GM21786 (cell line): ENCODE measurements at regions not wholly inside any gene's neighbourhood (a gene's known extent, or its start where the extent isn't known, plus 50 kb on each side); places are given as distances from the start of the nearest gene placed in this dataset.
"Not testable (repeated sequence)": the region's sequence is repeated elsewhere in the genome, so short reads cannot be mapped to it uniquely, and the experiment has no call there.

Experiments
- ATAC-seq: cut with Tn5 transposase; IDR thresholded peaks from one replicate; pipeline ENCODE4 v1.9.1; 2021; ENCODE audit not compliant: unreplicated experiment

DNA sequence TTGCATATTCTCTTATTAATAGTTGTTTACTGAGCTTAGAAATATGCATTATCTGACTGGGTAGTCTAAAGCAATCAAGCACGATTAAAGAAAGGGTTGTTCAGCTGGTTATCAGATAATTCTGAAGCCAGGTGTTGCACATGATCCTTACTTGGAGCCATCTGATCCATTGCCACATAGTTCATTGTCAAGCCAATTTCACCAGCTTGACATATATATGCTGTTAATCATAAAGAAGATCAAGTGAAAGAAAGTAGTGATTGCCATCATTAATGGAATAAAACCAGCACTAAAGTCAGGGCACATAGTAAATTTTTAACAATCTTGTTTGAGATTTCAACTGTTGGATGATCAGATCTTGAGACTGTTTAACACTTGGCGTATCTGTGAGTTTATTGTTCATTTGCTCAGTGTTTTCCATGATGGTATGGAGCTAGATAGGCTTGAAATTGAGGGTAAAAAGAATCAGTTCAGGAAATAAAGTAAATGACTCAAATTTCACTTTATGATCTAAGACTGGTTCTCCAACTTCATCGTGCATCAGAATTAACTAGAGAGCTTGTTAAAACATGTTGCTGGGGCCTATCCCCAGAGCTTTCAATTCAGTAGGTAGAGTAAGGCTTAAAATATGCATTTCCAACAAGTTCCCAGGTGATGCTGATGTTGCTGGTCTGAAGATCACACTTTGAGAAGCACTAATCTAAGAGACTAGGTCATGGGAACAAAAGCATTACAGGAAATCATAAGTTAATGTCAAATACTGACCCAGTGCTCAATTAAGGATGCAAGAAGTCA, 539.6 kb downstream of the SATB2 start:
- no peak for ATAC-seq

DNA sequence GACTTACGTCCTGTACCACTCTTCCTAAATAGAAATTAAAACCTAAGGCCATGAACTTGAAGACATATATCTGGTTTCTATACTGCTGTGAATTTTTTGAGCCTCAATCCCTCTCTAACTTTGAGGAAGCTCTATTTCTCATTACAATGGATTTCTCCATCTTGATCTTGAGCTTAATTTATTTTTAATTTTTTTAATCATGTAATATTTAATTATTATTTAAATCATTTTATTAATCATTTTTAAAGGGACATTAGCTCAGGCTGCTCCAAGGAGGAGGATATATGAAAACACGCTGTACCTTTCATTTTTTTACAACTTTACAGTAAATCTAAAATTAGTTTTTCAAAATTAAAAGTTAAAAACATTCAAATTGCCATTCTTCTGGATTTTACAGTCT, 540.5 kb downstream of the SATB2 start:
- ATAC-seq = no peak

DNA sequence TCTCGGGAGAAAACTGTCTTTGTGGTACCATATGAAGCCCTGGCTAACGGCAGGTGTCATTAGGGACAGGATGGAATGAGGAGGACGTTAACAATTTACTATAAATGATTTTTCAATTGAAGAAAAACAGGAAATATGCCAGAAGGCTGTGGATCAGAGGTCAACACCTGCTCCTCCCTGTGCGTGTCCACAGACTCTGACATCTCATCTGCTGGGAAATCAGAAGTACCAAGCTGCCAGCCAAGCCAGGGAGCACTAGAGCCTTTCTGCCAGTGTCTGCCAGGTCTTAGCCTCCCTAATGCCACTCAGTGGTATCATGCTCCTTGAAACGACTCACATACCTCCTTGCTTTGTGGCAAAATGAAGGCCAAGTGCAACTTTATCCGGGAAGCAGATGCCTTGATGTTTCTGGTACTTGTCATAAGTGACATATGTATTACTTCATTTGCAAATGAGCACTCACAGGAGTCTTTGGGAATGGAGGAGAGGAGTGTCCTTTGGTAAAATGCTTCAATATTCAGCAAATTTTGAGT, 541.1 kb downstream of the SATB2 start:
- no peak for ATAC-seq

DNA sequence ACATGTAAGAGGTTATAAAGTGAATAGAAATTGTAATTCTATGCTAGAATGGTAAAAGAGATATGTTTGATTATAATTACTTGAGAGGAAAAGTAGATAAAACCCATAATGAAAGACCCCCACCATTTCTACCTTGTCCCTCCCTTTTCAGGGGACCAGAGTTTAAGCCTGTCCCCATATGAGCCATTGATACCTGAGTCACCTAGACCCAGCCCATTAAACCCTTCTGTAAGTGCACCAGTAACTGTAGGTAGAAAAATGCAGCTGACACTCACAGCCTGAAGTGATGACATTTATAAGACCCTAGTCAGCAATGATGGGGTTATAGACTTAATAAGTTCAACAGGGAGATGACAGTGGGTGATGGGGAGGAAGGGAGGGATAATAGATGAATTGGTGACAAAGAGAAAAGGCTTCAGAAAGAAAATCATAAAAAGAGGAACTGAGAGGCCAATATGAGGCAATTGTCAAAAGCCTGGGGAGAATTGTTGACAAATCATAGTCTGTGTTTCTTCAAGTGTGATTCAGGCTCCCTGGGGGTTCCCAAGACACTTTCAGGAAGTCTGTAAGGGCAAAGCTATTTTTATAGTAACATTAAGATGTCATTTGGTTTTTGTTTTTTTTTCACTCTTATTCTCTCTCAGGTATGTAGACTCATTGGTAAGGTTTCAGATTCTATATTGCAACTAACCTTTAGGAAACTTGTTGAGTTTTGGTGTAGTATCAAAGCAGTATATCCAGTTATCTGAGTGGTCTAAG, 544.2 kb downstream of the SATB2 start:
- peak; percentile 98 for ATAC-seq

DNA sequence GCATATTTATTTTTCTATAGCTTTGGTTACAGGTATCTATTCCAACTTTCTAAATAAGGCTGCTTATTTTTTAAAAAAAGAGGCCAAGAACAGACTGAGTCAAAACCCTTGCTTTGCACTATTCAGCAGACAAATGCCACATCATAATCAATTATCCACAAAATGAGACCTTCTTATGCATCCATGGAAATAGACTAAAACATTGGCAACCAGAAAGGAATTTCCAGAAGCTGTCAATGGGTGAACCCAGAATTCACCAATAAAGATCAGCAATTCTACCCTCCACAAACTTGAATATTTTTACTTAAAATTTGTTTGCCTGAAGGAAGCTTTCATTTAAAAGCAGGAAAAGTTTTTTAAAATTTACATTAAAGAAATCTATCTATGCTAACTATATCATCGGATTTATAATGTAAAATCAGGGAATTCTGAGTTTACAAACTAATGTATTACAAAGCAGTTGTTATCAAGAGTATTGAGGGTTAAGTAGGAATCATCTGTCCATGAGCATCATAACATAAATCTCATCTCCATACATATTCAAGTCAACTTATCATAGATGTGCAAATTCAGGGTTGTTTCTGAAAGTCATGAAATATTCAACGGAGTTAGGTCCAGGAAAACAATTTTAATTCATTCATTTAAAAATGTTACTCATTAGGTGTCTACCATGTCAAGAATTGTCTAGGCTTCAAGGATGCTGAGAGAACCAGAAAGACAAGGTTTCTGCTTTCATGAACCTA, 548.0 kb downstream of the SATB2 start:
- ATAC-seq = no peak

DNA sequence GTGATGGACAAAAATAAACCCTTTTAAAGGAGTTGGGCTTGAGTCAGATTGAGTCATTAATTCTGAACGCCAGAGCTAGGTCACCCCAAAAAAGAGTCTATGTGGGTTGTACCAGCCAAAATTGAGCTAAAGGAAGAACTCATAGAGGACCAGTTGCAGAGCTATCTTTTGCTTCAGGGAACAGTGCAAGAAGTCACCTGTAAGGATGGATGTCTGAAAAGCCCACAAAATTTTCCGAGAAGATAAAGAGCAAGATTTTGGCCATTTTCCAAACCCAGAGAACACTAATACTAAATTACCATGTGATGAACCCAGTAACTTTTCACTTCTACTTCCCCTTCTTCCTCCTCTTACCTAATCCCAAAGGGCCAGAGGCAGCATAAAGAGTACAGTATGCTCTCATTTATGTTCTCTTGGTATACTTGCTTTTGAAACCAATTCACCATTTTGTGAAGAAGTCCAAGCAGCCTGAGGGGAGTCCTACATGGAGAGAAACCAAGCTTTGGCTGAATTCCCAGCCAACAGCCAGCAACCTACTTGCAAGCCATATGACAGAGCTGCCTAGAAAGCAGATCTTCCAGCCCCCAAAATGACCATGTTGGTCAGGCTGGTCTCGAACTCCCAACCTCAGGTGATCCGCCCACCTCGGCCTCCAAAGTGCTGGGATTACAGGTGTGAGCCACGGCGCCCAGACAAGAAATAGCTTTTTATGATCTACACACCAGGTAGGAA, 551.7 kb downstream of the SATB2 start:
- peak; percentile 51 for ATAC-seq

DNA sequence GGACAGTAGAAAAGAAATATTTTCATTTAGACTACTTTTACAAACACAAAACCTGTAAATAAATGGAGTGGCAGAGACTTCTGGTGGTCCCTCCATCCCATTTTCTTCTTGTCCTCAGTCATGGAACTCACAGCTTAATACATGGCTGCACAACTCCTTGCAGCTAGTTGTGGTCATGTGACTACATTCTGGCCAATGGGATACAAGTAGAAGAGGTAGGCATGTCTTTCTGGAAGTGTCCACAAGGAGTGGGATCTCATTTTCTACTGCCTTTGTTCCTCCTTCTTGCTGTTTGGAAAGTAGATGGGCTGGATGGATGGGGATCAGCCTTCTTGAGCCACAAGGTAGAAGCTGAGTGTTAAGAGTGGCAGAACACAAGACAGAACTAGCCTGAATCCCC, 555.8 kb downstream of the SATB2 start:
- ATAC-seq = no peak

DNA sequence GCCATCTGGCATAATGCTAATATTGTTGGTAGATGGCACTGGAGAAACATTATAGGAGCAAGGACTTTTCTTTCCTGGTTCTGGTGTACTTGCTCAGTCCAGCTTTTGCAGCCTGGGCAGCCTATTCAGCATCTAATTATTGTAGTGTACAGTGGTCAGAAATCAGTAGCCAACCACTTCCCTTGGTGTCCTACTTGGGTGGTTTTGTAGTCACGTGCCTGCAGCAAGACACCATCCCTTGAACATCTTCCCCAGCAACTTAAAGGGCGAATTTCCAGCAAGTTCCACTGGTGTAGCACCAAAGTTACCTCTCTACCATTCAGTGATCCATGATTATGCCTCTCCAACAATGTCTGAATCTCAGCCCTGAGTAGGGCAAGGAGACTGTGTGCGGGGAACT, 557.6 kb downstream of the SATB2 start:
- no peak for ATAC-seq

DNA sequence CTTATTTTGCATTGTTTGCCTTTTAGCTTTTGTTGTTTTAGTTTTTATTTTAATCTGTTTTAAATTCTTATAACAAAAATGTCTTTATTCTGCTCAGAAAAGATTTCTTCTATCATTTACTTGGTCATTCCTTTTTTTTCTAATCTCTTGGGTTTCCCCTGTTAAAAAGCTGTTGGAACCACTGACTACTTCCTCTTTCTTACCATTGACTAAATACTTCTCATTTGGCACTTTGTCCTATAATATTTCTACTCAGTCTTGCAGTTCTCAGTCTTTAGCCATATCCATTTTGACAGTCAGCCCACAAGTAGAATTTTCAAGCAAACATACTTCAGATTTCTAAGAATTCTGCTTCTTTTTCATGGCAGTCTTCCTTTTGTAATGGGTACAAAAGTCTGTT, 567.2 kb downstream of the SATB2 start:
- ATAC-seq = peak; percentile 88

DNA sequence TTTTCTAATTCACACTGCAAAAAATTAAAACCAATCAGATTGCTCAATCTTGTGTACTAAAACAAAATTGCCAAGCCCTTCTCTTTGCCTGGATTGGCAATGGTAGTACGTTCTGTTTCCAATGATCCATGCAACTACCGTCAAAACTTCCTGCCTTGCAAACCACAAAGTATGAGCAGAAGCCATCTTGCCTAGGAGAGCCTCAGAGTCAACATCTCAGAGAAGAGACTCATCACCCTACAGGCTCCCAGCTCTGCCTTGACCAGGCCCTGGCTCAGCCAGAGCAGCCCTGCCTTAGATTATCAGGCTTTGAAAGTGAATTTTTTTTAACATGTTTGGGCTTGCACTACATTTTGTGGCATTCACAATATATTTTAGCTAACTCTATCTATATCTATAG, 574.1 kb downstream of the SATB2 start:
- no peak for ATAC-seq

DNA sequence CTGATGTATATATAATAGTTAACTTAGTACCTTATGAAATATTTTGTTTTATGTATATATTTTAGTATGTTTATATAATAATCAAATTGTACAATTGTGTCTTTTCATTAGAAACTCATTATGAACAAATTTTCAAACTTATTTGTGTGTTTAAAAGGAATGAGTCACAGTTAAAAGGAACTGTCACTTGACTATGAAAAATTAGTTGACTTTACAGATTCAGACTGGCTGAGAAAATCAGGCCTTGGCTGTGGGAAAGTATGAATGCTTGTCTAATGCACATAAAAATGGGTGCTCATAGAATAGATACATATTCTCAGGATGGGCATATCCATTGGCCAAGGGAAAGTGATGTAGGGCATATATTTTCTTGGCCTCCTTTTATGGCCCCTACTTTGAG, 576.8 kb downstream of the SATB2 start:
- ATAC-seq = no peak

DNA sequence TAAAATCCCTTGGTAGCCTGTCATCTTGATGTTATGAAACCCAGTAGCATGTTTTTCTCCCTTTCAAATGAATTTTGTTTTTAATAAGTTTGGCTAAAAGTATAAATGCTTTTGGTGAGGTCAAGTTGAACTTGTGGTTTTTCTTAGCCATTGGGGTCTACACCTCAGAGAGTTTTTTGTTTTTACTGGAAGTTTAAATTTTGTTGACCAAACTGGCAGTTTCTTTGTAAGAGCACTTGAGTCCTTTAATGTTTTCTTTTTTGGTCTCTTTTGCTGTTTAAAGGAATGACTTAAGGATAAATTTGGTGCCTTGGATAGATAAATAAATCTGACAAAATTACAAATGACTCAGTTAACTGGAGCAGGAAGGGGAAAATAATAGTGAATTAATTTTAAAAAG, 577.3 kb downstream of the SATB2 start:
- no peak for ATAC-seq

DNA sequence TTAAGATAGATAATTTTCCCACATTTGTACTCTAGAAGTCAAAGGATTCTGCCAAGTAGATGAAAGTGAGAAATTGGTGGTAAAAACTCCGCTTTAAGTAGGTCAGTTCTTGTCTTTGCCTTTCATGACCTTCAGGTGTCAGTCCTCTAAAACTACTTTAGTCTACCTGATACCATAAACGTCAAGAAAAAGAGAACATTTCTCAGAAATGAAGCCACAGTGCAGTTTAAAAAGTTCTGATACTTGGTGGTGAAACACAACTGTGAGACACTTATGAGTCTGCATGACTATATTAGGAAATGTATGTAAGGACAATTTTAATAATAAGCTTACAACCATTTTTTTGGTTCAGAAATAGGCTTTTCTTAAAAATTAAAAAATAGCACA, 583.3 kb downstream of the SATB2 start:
- ATAC-seq = peak; percentile 53

DNA sequence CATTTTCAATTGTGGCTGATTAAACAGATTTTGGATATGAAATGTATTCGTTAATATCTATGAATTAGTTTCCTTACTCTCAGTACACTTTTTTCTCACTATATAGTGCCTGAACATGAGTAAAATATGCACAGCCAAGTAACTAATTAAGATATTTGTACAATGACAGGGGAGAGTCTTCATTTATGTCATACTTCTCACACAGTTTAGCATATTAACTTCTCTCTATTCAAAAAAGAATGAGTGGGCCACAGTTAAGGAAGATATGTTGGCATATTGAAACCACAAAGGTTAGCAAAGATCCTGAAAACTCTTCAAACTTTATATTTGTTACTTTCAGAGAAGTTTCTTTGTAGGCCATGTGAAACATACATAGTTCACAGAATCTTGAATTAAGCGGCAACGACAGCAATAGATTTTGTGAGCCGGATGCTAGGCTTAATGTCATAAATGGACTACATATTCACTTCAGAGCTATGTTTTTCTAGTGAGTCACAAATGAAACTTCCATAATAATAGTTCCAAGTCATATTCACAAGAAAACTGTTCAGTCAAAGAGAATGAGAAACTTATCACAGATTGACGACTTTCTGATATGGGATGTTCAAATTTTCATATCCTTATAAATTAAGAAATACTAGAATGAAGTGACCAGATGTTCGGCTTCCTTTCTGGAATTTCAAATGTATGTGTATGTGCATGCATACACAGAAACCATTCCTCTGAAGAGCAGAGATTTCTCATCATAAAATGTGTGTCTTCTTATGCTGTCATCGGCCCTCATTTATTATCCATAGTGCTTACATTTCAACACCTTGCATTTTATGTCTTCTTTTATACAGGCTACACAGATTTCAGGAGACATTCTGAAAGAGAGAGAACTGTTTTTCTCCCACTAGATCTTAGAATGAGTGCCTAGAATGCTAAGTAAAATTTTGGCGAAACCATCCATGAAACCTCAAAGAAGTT, 584.0 kb downstream of the SATB2 start:
- no peak for ATAC-seq

DNA sequence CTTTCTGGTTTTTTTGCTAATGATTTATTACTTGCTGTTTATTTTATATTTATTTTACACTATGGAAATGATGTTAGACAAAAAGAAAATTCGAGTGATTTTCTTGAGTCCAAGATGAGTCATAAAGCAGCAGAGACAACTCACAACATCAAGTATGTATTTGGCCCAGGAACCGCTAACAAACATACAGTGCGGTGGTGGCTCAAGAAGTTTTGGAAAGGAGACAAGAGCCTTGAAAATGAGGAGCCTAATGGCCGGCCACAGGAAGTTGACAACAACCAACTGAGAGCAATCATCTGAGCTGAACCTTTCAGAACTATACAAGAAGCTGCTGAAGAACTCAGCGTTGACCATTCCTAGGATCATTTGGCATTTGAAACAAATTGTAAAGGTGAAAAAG, 594.1 kb downstream of the SATB2 start:
- ATAC-seq = no peak

DNA sequence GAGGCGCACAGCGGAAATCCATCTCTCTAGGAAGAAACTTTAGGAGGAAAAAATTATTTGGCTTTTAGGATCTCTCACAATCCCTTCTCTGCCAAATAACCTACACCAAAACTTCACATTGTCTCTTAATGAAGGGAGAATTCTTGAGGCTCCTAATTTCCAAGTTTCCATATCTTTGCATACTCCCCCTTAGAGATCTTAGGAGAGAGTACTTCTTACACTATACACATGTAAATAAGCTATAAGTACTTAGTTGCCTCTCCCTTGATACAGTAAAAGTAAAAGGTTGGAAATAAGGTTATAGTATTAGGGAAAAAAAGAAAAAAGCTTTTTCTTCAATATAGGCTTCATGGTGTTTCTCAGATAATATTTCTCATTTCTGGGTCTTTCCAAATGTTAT, 596.7 kb downstream of the SATB2 start:
- ATAC-seq = no peak

DNA sequence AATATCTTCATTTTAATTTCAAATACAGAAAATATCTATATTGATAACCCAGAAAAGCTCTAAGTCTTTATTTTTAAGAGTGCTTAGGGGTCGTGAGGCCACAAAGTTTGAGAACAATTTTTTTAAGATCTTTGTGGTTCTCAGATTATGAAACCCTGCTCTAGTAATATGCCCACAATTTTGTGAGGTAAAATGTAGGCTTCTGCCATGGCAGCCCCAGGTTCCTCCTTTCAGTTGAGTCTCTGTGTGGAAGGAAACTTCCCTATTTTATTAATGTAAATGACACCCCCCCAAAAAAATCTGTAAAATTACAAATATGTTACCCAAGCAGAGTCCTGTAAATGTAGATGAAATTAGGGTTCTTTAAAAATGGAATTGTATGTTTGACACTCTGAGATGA, 600.5 kb downstream of the SATB2 start:
- ATAC-seq = no peak

DNA sequence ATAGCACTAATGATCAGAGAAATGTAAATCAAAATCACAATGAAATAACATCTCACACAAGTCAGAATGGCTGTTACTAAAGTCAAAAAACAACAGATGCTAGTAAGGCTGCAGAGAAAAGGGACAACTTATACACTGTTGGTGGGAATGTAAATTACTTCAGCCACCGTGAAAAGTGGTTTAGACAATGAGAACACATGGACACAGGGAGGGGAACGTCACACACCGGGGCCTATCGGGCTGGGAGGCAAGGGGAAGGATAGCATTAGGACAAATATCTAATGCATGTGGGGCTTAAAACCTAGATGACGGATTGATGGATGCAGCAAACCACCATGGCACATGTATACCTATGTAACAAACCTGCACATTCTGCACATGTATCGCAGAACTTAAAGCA, 602.0 kb downstream of the SATB2 start:
- not testable (repeated sequence) for ATAC-seq

DNA sequence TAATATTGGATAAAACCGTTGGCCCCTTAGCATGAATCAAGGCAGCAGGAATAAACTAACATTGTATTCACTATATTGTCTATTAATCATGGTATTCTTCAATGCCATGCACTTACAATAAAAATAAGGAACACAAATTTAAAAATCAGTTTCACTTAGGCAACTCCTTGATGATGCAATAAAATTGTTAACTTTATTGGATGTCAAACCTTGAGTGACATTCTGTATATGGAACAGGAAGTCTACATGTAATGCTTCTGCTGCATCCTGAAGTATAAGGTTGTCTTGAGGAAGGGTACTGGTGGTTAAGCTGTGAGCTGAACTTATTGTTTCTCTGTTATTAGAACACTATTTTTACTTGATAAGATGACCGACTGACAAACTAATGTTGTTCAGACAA, 605.5 kb downstream of the SATB2 start:
- ATAC-seq = no peak

DNA sequence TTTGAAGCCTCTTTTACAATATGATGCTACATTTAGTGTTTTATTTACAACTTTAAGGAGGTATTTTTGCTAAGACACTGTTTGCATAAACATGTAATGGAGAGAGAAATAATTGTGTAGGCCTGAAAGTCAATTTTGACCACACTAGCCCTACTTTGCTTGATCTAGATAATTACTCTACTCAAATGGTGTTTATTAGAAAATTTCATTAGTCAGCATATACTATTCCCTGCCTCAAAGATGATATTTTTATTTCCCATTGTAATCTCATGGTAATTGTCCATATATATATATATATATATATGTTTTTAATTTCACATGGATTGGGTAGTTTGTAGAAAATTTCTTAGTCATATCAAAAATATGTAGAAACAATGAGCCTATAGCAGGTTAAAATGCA, 632.2 kb downstream of the SATB2 start:
- no peak for ATAC-seq
